HG03521 (cell line): ENCODE measurements at regions not wholly inside any gene's neighbourhood (a gene's known extent, or its start where the extent isn't known, plus 50 kb on each side); places are given as distances from the start of the nearest gene placed in this dataset.
"Not testable (repeated sequence)": the region's sequence is repeated elsewhere in the genome, so short reads cannot be mapped to it uniquely, and the experiment has no call there.

Experiments
- ATAC-seq: cut with Tn5 transposase; IDR thresholded peaks from one replicate; pipeline ENCODE4 v1.9.1; 2021; ENCODE audit warnings: mild to moderate bottlenecking, moderate library complexity; ENCODE audit not compliant: unreplicated experiment

DNA sequence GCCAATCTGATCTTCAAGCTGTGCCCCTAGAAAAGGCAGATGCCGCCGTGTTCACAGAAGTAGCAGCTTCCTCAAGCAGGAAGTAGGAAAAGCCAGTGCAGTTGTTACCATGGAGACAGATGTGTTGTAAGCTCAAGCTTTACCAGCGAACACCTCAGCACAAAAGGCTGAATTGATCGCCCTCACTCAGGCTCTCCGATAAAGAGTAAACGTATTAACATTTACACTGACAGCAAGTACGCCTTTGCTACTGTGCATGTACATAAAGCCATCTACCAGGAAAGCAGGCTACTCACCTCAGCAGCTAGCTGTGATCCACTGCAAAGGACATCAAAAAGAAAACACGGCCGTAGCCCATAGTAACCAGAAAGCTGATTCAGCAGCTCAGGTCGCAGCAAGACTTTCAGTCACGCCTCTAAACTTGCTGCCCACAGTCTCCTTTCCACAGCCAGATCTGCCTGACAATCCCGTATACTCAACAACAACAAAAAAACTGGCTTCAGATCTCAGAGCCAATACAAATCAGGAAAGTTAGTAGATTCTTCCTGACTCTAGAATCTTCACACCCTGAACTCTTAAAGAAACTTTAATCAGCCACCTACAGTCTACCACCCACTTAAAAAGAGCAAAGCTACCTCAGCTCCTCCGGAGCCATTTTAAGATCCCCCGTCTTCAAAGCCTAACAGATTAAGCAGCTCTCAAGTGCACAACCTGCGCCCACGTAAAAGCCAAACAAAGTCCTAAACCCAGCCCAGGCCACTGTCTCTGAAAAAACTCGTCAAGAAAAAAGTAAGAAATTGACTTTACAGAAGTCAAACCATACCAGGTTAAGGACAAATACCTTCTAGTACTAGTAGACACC is 160.0 kb downstream of the DEFB131A start:
- ATAC-seq = not testable (repeated sequence)

DNA sequence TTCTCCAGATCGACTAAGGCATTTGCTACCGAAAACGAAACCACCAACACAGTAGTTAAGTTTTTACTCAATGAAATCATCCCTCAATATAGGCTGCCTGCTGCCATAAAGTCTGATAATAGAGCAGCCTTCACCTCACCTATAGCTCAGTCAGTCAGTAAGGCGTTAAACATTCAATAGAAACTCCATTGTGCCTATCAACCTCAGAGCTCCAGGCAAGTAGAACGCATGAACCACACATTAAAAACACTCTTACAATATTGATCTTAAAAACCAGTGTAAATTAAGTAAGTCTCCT is 160.6 kb downstream of the DEFB131A start:
- ATAC-seq = not testable (repeated sequence)

DNA sequence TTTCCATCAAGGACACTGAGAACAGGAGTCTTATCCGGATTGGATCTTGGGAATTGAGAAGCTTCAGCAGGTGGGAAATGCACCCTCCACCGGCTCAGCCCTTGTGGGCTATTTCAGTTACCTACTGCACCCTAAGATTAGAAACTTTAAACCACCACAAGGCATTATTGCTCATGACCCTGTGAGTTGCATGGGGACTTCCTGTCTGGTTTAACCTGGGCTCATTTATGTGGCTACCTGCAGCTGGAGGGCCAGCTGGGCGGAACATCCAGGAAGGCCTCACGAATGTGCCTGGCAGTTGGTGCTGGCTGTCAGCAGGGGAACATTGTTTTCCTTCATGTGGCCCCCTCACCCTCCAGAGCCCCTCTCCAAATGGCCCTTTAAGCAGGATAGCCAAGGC is 164.1 kb downstream of the DEFB131A start:
- ATAC-seq = no peak

DNA sequence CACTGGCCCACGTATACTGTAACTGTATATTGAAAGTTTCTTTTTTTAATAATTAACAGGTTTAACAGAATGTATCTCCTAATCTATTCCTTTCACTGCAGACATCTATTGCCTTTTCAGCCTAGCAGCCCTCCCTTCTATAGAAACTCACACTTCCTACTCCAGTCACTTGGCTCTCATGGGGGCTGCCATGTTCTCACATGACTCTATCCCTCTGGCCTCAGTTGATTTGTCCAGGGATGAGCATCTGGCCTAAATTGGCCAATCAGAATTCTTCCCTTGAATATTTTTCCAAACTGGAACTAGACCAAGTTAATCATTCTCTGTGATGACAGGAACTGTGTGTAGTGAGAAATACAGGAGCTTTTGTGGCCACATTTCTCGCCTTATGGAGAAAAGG is 166.1 kb downstream of the DEFB131A start:
- not testable (repeated sequence) for ATAC-seq

- ATAC-seq = no peak
Observed at GRCh38 chr4:9611101-9611500, 166.9 kb downstream of the DEFB131A start.

GRCh38 chr4:9636411-9636810 is 145.0 kb upstream of the DRD5 start:
- ATAC-seq = not testable (repeated sequence)

DNA sequence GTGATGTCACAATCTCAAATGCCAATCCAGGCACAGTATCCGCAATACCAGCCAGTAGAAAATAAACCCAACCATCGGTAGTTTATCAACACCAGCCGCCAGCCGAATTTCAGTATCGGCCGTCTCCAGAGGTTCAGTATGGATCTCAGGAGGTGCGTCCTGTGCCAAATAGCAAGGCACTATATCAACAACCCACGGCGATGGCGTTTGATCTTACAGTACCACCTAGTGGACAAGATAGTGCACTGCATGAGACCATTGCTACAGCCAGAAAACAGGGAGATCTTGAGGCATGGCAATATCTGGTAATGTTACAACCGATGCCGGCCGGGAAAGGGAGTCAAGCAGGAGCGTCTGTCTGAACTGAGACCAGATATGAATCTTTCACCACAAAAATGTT is 121.8 kb upstream of the DRD5 start:
- ATAC-seq = not testable (repeated sequence)

- ATAC-seq = not testable (repeated sequence)
Observed at GRCh38 chr4:9660955-9661354, 120.5 kb upstream of the DRD5 start.

DNA sequence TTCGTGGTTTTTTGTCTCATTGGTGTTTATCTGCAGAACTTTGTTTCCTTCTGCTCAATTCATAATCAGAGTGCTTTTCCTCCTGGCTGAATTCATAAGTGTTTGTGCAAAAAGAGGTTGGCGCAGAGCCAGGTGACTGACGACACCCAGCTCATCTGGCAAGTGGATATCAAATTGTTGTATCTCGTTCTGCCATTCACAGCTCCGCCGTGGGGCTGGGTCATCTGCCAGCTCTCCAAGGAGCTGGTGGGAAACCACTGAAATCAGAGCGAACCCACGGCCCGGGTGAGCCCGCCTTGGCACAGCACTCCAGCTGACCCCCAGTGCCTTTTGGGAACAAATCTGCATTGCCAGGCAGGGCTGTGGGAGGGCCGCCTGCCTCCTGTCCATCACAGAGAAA is 110.7 kb upstream of the DRD5 start:
- ATAC-seq = not testable (repeated sequence)

DNA sequence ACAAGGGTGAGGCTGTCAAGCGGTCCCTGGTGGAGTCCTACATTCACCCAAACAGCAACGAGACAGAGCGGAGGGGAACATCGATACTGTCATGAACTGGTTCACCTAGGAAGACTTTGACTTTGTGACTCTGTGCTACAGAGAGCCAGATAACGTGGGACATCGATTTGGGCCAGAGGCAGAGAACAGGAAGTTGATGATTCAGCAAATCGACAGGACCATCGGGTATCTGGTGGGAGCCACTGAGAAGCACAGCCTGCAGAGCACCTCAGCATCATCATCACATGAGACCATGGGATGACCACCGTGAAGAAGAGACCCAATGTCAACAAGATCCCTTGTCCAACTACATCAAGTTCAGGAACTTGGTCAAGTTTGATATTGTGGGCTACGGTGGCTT is 104.1 kb upstream of the DRD5 start:
- not testable (repeated sequence) for ATAC-seq

- ATAC-seq = no peak
Observed at GRCh38 chr4:9679704-9680478, 101.5 kb upstream of the DRD5 start.

- not testable (repeated sequence) for ATAC-seq
Observed at GRCh38 chr4:9683174-9683573, 98.3 kb upstream of the DRD5 start.

DNA sequence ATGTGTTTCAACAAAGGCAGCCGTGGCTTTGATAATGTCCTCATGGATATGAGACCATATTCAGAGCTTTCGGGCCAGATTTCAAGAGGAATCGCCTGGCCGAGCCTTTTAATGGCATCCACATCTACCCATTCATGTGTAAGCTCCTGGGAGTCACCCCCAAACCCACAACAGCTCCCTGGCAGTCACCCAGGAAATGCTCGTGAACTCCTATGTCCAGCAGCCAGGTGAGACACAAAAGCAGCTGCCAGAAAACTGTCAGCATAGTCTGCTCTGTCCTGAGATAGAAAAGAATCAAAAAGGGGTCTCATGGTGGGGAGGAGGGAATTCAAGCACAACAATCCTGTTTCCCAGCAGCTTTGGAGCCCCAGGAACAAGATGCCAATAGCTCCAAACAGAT is 96.4 kb upstream of the DRD5 start:
- not testable (repeated sequence) for ATAC-seq

DNA sequence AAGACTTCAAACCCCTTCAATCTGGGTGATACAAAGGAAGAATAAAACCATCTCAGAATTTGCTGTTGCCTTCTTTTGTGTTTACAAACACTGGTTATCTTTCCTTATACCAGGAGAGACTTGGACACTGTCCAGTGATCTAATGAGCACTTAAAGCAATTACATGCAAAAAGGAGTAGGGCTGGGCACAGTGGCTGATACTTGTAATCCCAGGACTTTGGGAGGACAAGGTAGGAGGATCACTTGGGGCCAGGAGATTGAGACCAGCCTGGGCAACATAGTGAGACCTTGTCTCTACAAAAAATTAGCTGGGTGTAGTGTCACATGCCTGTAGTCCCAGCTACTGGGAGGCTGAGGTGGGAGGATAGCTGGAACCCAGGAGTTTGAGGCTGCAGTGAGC is 95.7 kb upstream of the DRD5 start:
- no peak for ATAC-seq

DNA sequence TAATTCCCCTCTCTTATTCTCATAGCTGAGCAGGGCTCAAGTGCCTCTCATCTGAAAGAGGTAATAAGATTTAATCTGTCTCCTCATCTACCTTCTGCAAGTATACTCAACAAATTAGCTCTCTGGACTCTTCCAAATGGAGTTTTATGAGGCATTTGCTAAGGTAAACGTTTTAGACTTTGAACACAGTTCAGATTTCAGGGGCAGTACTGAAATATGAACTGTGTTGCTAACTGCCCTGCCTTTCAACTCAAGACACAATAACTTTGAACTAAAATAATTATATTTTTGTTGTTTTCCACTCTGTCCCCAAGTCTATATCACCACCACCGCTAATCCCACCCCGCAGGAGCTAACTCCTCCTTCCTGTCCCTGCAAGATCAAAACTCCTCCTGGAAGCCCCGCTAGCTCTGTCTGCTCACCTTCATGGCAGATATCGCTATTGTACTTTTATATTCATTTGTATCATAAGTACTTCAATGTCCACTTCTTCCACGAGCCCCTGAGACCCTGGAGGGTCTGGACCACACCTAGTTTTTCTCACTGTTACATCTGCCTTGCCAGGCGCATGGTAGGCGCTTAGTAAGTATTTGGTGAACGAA is 90.7 kb upstream of the DRD5 start:
- not testable (repeated sequence) for ATAC-seq

GRCh38 chr4:9691238-9692065 is 90.0 kb upstream of the DRD5 start:
- ATAC-seq = peak; percentile 100

GRCh38 chr4:9692791-9693491 is 88.5 kb upstream of the DRD5 start:
- ATAC-seq = not testable (repeated sequence)

GRCh38 chr4:9694403-9694802 is 87.0 kb upstream of the DRD5 start:
- ATAC-seq = not testable (repeated sequence)

- not testable (repeated sequence) for ATAC-seq
Observed at GRCh38 chr4:9695994-9696393, 85.4 kb upstream of the DRD5 start.

DNA sequence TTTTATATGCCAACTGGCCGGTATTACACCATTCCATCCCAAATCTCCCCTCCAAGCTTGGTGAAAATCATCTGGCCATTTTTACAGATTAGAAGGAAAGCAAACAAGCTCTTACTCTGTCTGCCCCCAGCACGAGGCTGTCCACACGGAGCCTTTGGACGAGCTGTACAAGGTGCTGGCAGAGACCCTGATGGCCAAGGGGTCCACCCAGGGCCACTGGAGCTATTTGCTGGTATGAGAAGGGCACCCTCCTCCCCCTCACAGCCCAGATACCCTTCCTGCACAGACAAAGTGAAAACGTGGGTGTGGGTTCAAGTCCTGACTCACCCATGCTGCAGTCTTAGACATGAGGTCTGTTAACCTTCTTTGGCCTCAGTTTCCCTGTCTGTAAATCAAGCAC is 84.9 kb upstream of the DRD5 start:
- ATAC-seq = not testable (repeated sequence)
